Peyer's patch (tissue), 4 donors: ENCODE measurements at regions not wholly inside any gene's neighbourhood (a gene's known extent, or its start where the extent isn't known, plus 50 kb on each side); places are given as distances from the start of the nearest gene placed in this dataset.

Experiments used
- CTCF ChIP-seq, 6 experiments: fragments of 450-650 bp in 4 of 6; fragments of 200-600 bp in 2 of 6; sonication (generic) in 1 of 6; IDR thresholded peaks; one replicate each; pipeline ENCODE4 v1.5.1; 2017 to 2019; ENCODE audit warnings: antibody characterized with exemption in 6 of 6, mild to moderate bottlenecking in 3 of 6, moderate library complexity in 1 of 6
- POLR2A ChIP-seq, 2 donors: fragments of 450-650 bp; IDR thresholded peaks; one replicate each; pipeline ENCODE4 v1.5.1; 2017; ENCODE audit warnings: antibody characterized with exemption in 2 of 2, mild to moderate bottlenecking in 2 of 2, moderate library complexity in 2 of 2

GRCh38 chr3:43951813-43952212 lies 261.1 kb downstream of the ABHD5 start:
- no peak for TF ChIP-seq POLR2A (IDR thresholded peaks at IDR 0.05)
- TF ChIP-seq CTCF (IDR thresholded peaks at IDR 0.05): no peak
